ENCODE measurements at regions not wholly inside any gene's neighbourhood (a gene's known extent, or its start where the extent isn't known, plus 50 kb on each side); places are given as distances from the start of the nearest gene placed in this dataset.

DNA sequence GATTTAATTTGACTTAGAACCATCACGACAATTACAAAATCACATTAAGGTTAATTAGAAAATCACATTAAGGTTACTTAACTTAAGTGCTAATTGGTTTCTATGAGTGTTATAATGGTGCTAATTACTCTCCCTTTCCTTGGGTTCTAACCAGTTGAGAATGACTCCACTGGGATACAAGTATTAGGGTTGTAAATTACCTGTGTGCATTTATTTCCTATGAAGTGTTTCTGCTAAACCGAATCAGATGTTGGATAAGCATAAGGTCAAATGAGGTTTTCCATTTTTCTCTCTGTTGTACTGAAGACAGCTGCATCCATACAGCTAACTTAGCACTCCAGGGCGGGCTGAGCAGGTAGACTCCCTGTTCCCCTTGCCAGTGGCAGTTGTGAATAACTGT lies 610.3 kb upstream of the TMPRSS15 start:
- no peak for TF ChIP-seq CTCF (conservative IDR thresholded peaks at IDR 0.05)
- H3K27ac ChIP-seq: no peak overlapping the region

DNA sequence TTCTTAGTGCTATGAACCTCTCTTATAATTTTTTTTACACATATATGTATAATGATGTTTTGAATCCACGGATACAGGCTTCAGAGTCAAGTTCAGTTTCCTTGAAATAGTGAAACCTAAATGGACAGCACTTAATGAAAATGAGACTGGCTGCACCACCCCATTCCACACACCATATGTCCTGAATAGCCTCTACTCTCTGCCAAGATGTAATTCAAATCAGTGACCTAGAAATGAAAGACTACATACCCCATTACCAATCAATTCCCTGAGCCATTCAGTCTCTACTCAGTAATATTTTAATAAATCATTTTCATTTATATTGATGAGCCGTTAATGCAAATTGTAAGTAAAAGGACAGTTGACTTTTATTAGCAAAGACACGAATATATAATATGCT lies 614.9 kb upstream of the TMPRSS15 start:
- H3K27ac ChIP-seq: no peak overlapping the region
- TF ChIP-seq CTCF (conservative IDR thresholded peaks at IDR 0.05): no peak

GRCh38 chr21:19022978-19023377 lies 619.4 kb upstream of the TMPRSS15 start:
- no peak overlapping the region for H3K27ac ChIP-seq
- TF ChIP-seq CTCF (conservative IDR thresholded peaks at IDR 0.05): no peak

- no peak overlapping the region for H3K27ac ChIP-seq
- TF ChIP-seq CTCF (conservative IDR thresholded peaks at IDR 0.05): no peak
Measured at GRCh38 chr21:19026911-19027310, 623.3 kb upstream of the TMPRSS15 start.

DNA sequence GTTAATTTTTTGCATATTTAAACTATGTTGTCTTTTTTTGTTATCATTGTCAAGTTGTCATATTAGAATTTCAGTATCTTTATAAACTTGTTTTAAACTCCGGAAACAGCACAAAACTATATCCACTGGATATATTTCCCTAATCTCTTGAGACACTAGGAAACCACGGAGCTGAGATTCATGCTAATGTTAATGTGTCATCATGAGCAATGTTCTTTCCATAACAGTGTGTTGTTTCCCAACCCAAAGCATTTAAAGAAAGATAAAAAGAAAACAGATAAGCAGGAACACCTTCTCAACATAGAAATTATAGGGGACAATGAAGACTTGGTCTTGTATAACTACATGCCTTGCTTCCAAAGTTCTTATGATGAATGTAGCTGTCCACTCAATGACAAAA lies 626.2 kb upstream of the TMPRSS15 start:
- no peak for TF ChIP-seq CTCF (conservative IDR thresholded peaks at IDR 0.05)
- H3K27ac ChIP-seq: no peak overlapping the region

GRCh38 chr21:19031953-19032352 lies 628.4 kb upstream of the TMPRSS15 start:
- H3K27ac ChIP-seq: no peak overlapping the region
- TF ChIP-seq CTCF (conservative IDR thresholded peaks at IDR 0.05): no peak

- TF ChIP-seq CTCF (conservative IDR thresholded peaks at IDR 0.05): no peak
- H3K27ac ChIP-seq: no peak overlapping the region
Measured at GRCh38 chr21:19034041-19034440, 630.5 kb upstream of the TMPRSS15 start.

DNA sequence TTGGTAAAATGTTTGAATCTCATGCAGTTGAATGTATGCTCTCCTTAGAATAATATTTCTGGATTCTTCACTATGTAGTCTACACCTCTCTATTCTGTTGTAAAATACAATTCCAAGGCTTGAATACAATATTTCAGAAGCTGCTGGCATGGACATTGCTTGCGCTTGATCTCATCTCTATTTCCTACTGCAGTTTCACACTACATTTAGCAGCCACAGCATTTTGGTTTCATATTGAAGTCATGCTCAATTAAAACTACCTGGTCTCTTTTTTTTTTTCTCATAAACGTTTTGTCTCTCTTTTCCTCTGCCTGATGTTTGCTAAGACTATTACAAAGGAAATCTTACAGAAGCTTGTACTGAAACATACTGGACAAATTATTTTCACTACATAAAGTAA lies 631.0 kb upstream of the TMPRSS15 start:
- TF ChIP-seq CTCF (conservative IDR thresholded peaks at IDR 0.05): no peak
- no peak overlapping the region for H3K27ac ChIP-seq

Measured in VCaP (cell line).